ENCODE measurements at regions not wholly inside any gene's neighbourhood (a gene's known extent, or its start where the extent isn't known, plus 50 kb on each side); places are given as distances from the start of the nearest gene placed in this dataset.

DNA sequence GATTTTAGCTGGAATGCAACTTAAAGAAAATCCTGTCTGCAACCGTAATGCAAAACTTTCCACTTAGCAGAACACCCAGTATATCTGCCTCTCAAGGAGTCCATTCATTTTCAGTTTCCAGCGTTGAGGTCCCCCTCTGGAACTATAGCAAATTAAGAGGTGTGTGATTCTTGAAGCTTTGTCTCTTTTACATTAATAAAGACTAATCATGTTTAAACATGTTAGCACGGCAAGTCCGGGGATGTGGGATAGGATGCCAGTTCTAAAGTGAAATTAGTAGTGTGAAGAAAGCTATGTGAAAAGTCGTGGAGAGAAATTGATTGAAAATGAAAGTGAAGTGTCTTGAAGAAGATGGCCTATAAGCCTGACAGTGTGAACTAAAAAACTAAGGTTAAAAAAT, 429.1 kb downstream of the NR2F1-AS1 start:
- Histone ChIP-seq H2AFZ (ENCODE audit: low read length) (no peak overlapping the region), H3K9ac (ENCODE audit: low read depth, low read length, poor library complexity, severe bottlenecking) (no peak overlapping the region), H3K4me3 (ENCODE audit: low read length, poor library complexity, severe bottlenecking) (no peak overlapping the region), H3F3A (ENCODE audit: low read depth) (no peaks in the 10 kb centered on the region), H3K9me3 (ENCODE audit: insufficient read depth, low read depth, low read length) (no peaks in the 10 kb centered on the region), H4K20me1 (ENCODE audit: insufficient read depth, low read length, poor library complexity, severe bottlenecking) (no peaks in the 10 kb centered on the region), H3K4me1 (ENCODE audit: insufficient read depth, low read length, poor library complexity, severe bottlenecking) (no peaks in the 10 kb centered on the region), H3K79me2 (ENCODE audit: insufficient read depth, low read length) (no peaks in the 10 kb centered on the region), H3K36me3 (ENCODE audit: insufficient read depth, low read length) (no peaks in the 10 kb centered on the region), H3K27me3 (ENCODE audit: insufficient read depth, low read length, poor library complexity, severe bottlenecking) (no peaks in the 10 kb centered on the region), H3K9me2 (replicated peaks; ENCODE audit: low read depth, low read length) (no peaks in the 10 kb centered on the region), H3K4me2 (ENCODE audit: low read depth, low read length, poor library complexity, severe bottlenecking) (no peak overlapping the region)
- TF ChIP-seq, protein P1, sequence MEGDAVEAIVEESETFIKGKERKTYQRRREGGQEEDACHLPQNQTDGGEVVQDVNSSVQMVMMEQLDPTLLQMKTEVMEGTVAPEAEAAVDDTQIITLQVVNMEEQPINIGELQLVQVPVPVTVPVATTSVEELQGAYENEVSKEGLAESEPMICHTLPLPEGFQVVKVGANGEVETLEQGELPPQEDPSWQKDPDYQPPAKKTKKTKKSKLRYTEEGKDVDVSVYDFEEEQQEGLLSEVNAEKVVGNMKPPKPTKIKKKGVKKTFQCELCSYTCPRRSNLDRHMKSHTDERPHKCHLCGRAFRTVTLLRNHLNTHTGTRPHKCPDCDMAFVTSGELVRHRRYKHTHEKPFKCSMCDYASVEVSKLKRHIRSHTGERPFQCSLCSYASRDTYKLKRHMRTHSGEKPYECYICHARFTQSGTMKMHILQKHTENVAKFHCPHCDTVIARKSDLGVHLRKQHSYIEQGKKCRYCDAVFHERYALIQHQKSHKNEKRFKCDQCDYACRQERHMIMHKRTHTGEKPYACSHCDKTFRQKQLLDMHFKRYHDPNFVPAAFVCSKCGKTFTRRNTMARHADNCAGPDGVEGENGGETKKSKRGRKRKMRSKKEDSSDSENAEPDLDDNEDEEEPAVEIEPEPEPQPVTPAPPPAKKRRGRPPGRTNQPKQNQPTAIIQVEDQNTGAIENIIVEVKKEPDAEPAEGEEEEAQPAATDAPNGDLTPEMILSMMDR (conservative IDR thresholded peaks at IDR 0.05; ENCODE audit: low read length) = no peak
- no peak for TF ChIP-seq EZH2phosphoT487 (IDR thresholded peaks at IDR 0.05; ENCODE audit: borderline replicate concordance)

DNA sequence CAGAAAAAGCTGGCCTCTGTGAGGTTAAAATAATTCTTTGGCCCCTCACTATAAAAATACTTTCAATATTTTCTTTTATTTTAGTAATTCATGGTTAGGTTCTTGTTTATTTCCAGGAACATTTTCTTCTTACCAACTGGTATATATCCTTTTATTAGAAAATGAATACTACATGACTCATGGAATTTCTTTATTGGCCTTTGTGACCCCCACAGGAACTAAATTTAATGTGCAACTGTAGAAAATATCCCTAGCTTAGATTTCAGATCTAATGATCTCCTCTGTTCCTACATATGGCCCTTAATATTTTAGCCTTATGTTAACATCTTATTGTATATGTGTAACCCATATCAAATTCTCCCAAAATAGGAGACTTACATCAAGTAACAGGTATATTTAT, 429.9 kb downstream of the NR2F1-AS1 start:
- no peaks in the 10 kb centered on the region for H3K79me2 ChIP-seq (ENCODE audit: insufficient read depth, low read length)
- no peak overlapping the region for H3K9ac ChIP-seq (ENCODE audit: low read depth, low read length, poor library complexity, severe bottlenecking)
- no peaks in the 10 kb centered on the region for H3K4me1 ChIP-seq (ENCODE audit: insufficient read depth, low read length, poor library complexity, severe bottlenecking)
- TF ChIP-seq EZH2phosphoT487 (IDR thresholded peaks at IDR 0.05; ENCODE audit: borderline replicate concordance) = no peak
- TF ChIP-seq, protein P1 (conservative IDR thresholded peaks at IDR 0.05; ENCODE audit: low read length) = no peak
- no peaks in the 10 kb centered on the region for H3F3A ChIP-seq (ENCODE audit: low read depth)
- H2AFZ ChIP-seq (ENCODE audit: low read length) = no peak overlapping the region
- H3K9me2 ChIP-seq (replicated peaks; ENCODE audit: low read depth, low read length) = no peaks in the 10 kb centered on the region
- no peaks in the 10 kb centered on the region for H3K9me3 ChIP-seq (ENCODE audit: insufficient read depth, low read depth, low read length)
- H3K36me3 ChIP-seq (ENCODE audit: insufficient read depth, low read length) = no peaks in the 10 kb centered on the region
- no peak overlapping the region for H3K4me3 ChIP-seq (ENCODE audit: low read length, poor library complexity, severe bottlenecking)
- H3K4me2 ChIP-seq (ENCODE audit: low read depth, low read length, poor library complexity, severe bottlenecking) = no peak overlapping the region
- no peaks in the 10 kb centered on the region for H3K27me3 ChIP-seq (ENCODE audit: insufficient read depth, low read length, poor library complexity, severe bottlenecking)
- no peaks in the 10 kb centered on the region for H4K20me1 ChIP-seq (ENCODE audit: insufficient read depth, low read length, poor library complexity, severe bottlenecking)

DNA sequence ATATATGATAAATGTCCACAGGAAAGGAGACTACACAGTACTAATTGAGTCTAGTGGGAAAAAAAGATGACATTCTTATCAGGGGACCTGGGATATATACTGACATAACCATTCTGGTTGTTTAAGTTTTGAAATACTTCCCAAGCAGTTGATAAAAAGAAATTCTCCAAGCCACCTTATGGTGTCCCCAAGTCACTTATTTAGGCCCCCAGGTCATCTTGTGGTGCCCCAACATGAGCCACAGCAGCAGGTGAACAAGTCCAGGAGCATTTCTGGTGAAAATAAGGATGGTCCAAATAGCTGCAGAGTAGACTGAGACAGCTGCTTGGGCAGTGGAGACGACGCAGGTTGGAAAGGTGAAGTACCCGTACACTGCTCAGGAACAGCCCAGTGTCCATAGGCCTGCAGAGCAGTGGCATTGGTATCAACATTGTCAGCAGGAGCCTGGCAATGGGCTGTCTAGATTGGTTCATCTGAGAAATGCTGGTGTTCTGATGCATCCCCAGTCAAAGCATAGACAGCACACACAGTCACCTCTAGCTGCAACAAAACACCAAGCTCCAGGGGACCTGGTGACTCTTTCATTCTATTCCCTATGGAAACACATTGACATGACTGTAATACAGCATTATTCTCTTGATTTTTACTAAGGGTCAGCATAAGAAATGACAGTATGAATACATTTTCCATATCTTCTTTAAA, 430.6 kb downstream of the NR2F1-AS1 start:
- H3K79me2 ChIP-seq (ENCODE audit: insufficient read depth, low read length) = no peaks in the 10 kb centered on the region
- TF ChIP-seq, protein P1 (conservative IDR thresholded peaks at IDR 0.05; ENCODE audit: low read length) = no peak
- TF ChIP-seq EZH2phosphoT487 (IDR thresholded peaks at IDR 0.05; ENCODE audit: borderline replicate concordance) = no peak
- no peaks in the 10 kb centered on the region for H3K27me3 ChIP-seq (ENCODE audit: insufficient read depth, low read length, poor library complexity, severe bottlenecking)
- no peak overlapping the region for H3K9ac ChIP-seq (ENCODE audit: low read depth, low read length, poor library complexity, severe bottlenecking)
- H3K9me2 ChIP-seq (replicated peaks; ENCODE audit: low read depth, low read length) = no peaks in the 10 kb centered on the region
- no peaks in the 10 kb centered on the region for H3K9me3 ChIP-seq (ENCODE audit: insufficient read depth, low read depth, low read length)
- no peaks in the 10 kb centered on the region for H3F3A ChIP-seq (ENCODE audit: low read depth)
- no peaks in the 10 kb centered on the region for H3K36me3 ChIP-seq (ENCODE audit: insufficient read depth, low read length)
- no peaks in the 10 kb centered on the region for H3K4me1 ChIP-seq (ENCODE audit: insufficient read depth, low read length, poor library complexity, severe bottlenecking)
- no peak overlapping the region for H3K4me3 ChIP-seq (ENCODE audit: low read length, poor library complexity, severe bottlenecking)
- H2AFZ ChIP-seq (ENCODE audit: low read length) = no peak overlapping the region
- no peaks in the 10 kb centered on the region for H4K20me1 ChIP-seq (ENCODE audit: insufficient read depth, low read length, poor library complexity, severe bottlenecking)
- no peak overlapping the region for H3K4me2 ChIP-seq (ENCODE audit: low read depth, low read length, poor library complexity, severe bottlenecking)

Data from Loucy (cell line).